HG03135 (cell line): ENCODE measurements at regions not wholly inside any gene's neighbourhood (a gene's known extent, or its start where the extent isn't known, plus 50 kb on each side); places are given as distances from the start of the nearest gene placed in this dataset.
"Not testable (repeated sequence)": the region's sequence is repeated elsewhere in the genome, so short reads cannot be mapped to it uniquely, and the experiment has no call there.

Source experiments
- ATAC-seq: cut with Tn5 transposase; IDR thresholded peaks from one replicate; pipeline ENCODE4 v1.9.1; 2021; ENCODE audit warnings: mild to moderate bottlenecking, moderate library complexity; ENCODE audit not compliant: unreplicated experiment

- no peak for ATAC-seq
These were observed 198.1 kb upstream of the TRPC7 start for GRCh38 chr5:136563489-136563888.

GRCh38 chr5:136560126-136560525, 194.8 kb upstream of the TRPC7 start:
- no peak for ATAC-seq

GRCh38 chr5:136559651-136560050, 194.3 kb upstream of the TRPC7 start:
- ATAC-seq, result no peak

GRCh38 chr5:136547096-136547495, 181.8 kb upstream of the TRPC7 start:
- ATAC-seq, result not testable (repeated sequence)

GRCh38 chr5:136546441-136546840, 181.1 kb upstream of the TRPC7 start:
- ATAC-seq, result not testable (repeated sequence)

GRCh38 chr5:136545031-136545430, 179.7 kb upstream of the TRPC7 start:
- not testable (repeated sequence) for ATAC-seq

- no peak for ATAC-seq
These were observed 173.2 kb upstream of the TRPC7 start for GRCh38 chr5:136538534-136538933.

- ATAC-seq, result no peak
These were observed 163.7 kb upstream of the TRPC7 start for GRCh38 chr5:136529081-136529480.

GRCh38 chr5:136528481-136529030, 163.2 kb upstream of the TRPC7 start:
- ATAC-seq, result no peak

GRCh38 chr5:136527311-136527710, 162.0 kb upstream of the TRPC7 start:
- no peak for ATAC-seq

- no peak for ATAC-seq
These were observed 161.4 kb upstream of the TRPC7 start for GRCh38 chr5:136526791-136527190.

GRCh38 chr5:136526021-136526420, 160.7 kb upstream of the TRPC7 start:
- ATAC-seq, result no peak

- no peak for ATAC-seq
These were observed 160.3 kb upstream of the TRPC7 start for GRCh38 chr5:136525597-136525996.

- no peak for ATAC-seq
These were observed 157.0 kb upstream of the TRPC7 start for GRCh38 chr5:136522217-136522956.

- ATAC-seq, result no peak
These were observed 156.4 kb upstream of the TRPC7 start for GRCh38 chr5:136521696-136522095.

GRCh38 chr5:136518814-136519213, 153.5 kb upstream of the TRPC7 start:
- ATAC-seq, result no peak

- ATAC-seq, result no peak
These were observed 152.8 kb upstream of the TRPC7 start for GRCh38 chr5:136518174-136518573.

GRCh38 chr5:136517755-136518154, 152.4 kb upstream of the TRPC7 start:
- ATAC-seq, result no peak

GRCh38 chr5:136516637-136517036, 151.3 kb upstream of the TRPC7 start:
- no peak for ATAC-seq

GRCh38 chr5:136513430-136513829, 148.1 kb upstream of the TRPC7 start:
- ATAC-seq, result no peak

- no peak for ATAC-seq
These were observed 145.7 kb upstream of the TRPC7 start for GRCh38 chr5:136511046-136511445.

- ATAC-seq, result no peak
These were observed 145.1 kb upstream of the TRPC7 start for GRCh38 chr5:136510481-136510880.

GRCh38 chr5:136506131-136506530, 140.8 kb upstream of the TRPC7 start:
- no peak for ATAC-seq
